Lower leg skin (tissue), 4 donors: ENCODE measurements at regions not wholly inside any gene's neighbourhood (a gene's known extent, or its start where the extent isn't known, plus 50 kb on each side); places are given as distances from the start of the nearest gene placed in this dataset.
"Not testable (repeated sequence)": the region's sequence is repeated elsewhere in the genome, so short reads cannot be mapped to it uniquely, and the experiment has no call there.

Experiments used
- DNase-seq, 2 donors: peaks; one replicate each; pipeline ENCODE4 v3.0.0-alpha.2; 2019; ENCODE audit warnings: low spot score in 2 of 2
- H3K4me3 ChIP-seq: fragments of 200-600 bp; sonication (generic); 2 replicates; pipeline ENCODE4 v1.5.1; 2017; ENCODE audit warnings: mild to moderate bottlenecking, low read depth; ENCODE audit not compliant: poor library complexity, severe bottlenecking
- POLR2A ChIP-seq, 2 donors: fragments of 450-650 bp; IDR thresholded peaks; one replicate each; pipeline ENCODE4 v1.6.1; 2016 to 2017; ENCODE audit warnings: antibody characterized with exemption in 2 of 2, mild to moderate bottlenecking in 1 of 2, moderate library complexity in 1 of 2
- WGBS, 2 donors: methylation state at CpG; one replicate each; pipeline ENCODE4 v1.1.5; 2018; 5-methylcytosine and 5-hydroxymethylcytosine counted together
- intact Hi-C: fragments of 100-400 bp; cut with DNase I; formaldehyde crosslinking; loops from one replicate; pipeline ENCODE4 v1.15.0; 2023; ENCODE audit warnings: low total_unique reads
- TF ChIP-seq, protein P1 (sequence below), 3 donors: fragments of 450-650 bp; IDR thresholded peaks; one replicate each; pipeline ENCODE4 v1.5.1; 2016; ENCODE audit warnings: antibody characterized with exemption in 3 of 3, mild to moderate bottlenecking in 3 of 3, moderate library complexity in 2 of 3

DNA sequence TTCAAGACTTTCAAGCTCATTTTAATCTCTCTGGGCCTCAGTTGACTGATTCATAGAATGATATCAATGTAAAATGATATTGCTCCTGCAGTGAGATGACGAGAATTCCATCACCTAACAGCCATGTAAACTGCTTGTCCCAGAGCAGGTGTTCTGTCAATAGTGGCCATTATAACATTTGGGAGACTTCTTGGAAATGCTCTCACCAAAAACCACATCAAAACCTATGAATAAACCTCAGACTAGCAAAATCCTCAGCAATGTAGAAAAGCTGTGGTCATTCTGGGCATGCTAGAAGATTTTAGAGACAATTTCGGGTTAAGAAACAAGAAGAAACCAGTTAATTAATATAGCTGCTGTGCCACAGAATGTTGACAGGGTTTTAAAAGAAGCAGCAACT, 225.4 kb downstream of the FRK start:
- TF ChIP-seq POLR2A (IDR thresholded peaks at IDR 0.05) = no peak
- TF ChIP-seq, protein P1, sequence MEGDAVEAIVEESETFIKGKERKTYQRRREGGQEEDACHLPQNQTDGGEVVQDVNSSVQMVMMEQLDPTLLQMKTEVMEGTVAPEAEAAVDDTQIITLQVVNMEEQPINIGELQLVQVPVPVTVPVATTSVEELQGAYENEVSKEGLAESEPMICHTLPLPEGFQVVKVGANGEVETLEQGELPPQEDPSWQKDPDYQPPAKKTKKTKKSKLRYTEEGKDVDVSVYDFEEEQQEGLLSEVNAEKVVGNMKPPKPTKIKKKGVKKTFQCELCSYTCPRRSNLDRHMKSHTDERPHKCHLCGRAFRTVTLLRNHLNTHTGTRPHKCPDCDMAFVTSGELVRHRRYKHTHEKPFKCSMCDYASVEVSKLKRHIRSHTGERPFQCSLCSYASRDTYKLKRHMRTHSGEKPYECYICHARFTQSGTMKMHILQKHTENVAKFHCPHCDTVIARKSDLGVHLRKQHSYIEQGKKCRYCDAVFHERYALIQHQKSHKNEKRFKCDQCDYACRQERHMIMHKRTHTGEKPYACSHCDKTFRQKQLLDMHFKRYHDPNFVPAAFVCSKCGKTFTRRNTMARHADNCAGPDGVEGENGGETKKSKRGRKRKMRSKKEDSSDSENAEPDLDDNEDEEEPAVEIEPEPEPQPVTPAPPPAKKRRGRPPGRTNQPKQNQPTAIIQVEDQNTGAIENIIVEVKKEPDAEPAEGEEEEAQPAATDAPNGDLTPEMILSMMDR (IDR thresholded peaks at IDR 0.05) = no peak
- H3K4me3 ChIP-seq = no peak overlapping the region
- no peak for DNase-seq
- intact Hi-C loops = no loop called here
- 61 to 79% methylated on average over 2 of the region's 2 CpGs for WGBS, 2 donors

DNA sequence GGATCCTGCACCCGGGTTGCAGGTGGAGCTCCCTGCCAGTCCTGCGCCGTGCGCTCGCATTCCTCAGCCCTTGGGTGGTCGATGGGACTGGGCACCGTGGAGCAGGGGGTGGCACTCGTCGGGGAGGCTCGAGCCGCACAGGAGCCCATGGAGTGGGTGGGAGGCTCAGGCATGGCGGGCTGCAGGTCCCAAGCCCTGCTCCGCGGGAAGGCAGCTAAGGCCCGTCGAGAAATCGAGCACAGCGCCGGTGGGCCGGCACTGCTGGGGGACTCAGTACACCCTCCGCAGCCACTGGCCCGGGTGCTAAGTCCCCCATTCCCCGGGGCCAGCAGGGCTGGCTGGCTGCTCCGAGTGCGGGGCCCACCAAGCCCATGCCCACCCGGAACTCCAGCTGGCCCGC, 226.1 kb downstream of the FRK start:
- H3K4me3 ChIP-seq, intact Hi-C loops, DNase-seq: not testable (repeated sequence)
- WGBS, 2 donors = 93 to 96% methylated on average over 14 to 23 of the region's 27 CpGs

DNA sequence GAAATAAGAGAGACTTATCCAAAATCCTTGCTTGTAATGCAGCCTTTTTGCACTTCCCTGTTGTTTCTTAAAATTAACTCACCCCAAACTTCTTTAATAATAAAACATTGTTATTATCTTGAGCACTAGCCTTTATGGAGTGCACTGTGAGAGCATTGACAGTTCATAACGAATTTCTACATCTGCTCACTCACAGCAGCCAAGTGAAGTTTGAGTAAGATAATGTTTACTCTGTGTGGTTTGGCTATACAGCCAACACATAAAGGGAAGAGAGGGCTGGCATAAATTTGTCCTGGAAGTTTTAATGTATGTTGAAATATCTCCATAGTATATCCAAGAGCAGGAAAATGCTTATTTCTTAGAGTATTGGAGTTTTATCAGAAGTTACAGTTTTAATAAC, 227.9 kb downstream of the FRK start:
- WGBS, 2 donors = 17 to 25% methylated on average over 1 of the region's 1 CpG
- no peak overlapping the region for H3K4me3 ChIP-seq
- DNase-seq = no peak
- TF ChIP-seq, protein P1 (IDR thresholded peaks at IDR 0.05) = no peak
- TF ChIP-seq POLR2A (IDR thresholded peaks at IDR 0.05) = no peak
- intact Hi-C loops = no loop called here

DNA sequence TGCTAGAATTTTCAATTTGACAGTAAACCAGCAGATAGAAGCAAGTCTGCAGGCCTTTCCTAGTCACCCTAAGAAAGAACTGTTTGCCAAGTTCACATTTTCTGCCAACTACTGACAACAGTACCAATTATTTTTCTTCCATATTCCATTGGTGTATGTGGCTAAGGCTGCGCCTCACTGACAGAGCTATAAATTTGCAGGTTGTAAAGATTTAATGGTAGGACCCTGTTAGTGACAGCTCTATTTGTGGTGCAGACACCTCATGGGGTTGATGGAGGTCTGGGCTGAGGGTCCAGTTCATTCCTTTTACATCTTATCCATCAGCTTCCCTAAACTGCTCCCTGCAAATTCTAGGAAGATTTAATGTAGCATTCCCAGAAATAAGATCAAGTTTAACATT, 228.5 kb downstream of the FRK start:
- DNase-seq = no peak
- 69 to 82% methylated on average over 1 of the region's 1 CpG for WGBS, 2 donors
- intact Hi-C loops = no loop called here
- H3K4me3 ChIP-seq = no peak overlapping the region
- TF ChIP-seq, protein P1 (IDR thresholded peaks at IDR 0.05) = no peak
- TF ChIP-seq POLR2A (IDR thresholded peaks at IDR 0.05) = no peak

DNA sequence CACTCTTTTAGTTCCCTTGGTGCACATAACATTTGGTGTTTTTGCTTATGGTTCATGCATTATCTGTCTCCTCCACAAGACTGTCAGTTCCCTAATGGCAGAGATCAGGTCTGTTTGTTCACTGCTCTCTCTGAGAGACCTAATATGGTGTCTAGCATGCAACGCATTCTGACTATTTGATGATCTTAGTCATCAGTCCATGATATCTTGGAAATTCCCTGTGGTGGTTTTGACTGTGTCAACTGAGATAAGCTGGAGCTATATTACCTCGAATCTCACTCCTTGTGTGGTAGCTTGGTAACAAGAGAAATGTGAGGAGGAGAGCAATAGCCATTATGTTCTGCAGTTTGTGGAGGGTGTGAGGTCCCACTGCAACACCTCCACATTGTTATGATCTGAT, 229.8 kb downstream of the FRK start:
- 56 to 69% methylated on average over 2 of the region's 2 CpGs for WGBS, 2 donors
- TF ChIP-seq, protein P1 (IDR thresholded peaks at IDR 0.05) = no peak
- no peak for TF ChIP-seq POLR2A (IDR thresholded peaks at IDR 0.05)
- no peak overlapping the region for H3K4me3 ChIP-seq
- no peak for DNase-seq
- intact Hi-C loops = no loop called here

DNA sequence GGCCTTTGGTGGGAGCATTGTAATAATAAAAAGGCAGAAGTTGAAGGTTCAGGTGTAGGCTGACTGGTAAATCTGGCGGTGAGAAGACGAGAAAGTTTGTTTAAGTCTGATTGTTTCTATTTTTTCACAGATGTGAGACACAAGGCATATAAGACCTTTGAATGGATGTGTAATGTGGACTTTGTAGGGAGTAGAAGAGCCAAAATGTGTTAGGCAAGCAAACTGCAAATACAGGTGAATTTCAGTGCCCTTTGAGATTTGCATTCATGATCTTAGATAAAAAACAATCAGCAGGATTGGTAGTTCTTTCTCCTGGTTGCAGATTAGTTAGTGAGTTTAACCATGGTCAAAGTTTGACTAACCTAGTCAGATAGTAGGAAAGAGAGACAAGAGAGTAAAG, 238.9 kb downstream of the FRK start:
- no peak for DNase-seq
- 94 to 98% methylated on average over 2 of the region's 2 CpGs for WGBS, 2 donors
- intact Hi-C loops = no loop called here
- H3K4me3 ChIP-seq = no peak overlapping the region
- TF ChIP-seq, protein P1 (IDR thresholded peaks at IDR 0.05) = no peak
- no peak for TF ChIP-seq POLR2A (IDR thresholded peaks at IDR 0.05)
